Stimulated activated CD8-positive, alpha-beta memory T cell treated with anti-CD3 and anti-CD28 coated beads, Interleukin-7, amount 100 ng/mL, for 4 hours (primary cell): ENCODE measurements at regions not wholly inside any gene's neighbourhood (a gene's known extent, or its start where the extent isn't known, plus 50 kb on each side); places are given as distances from the start of the nearest gene placed in this dataset.
"Not testable (repeated sequence)": the region's sequence is repeated elsewhere in the genome, so short reads cannot be mapped to it uniquely, and the experiment has no call there.

ENCODE experiments used
- DNase-seq, 2 donors: peaks; one replicate each; pipeline ENCODE4 v3.0.0-alpha.2; 2020; ENCODE audit warnings: low read depth in 2 of 2

GRCh38 chr9:19937121-19937520 is 148.3 kb upstream of the SLC24A2 start:
- no peak for DNase-seq

DNA sequence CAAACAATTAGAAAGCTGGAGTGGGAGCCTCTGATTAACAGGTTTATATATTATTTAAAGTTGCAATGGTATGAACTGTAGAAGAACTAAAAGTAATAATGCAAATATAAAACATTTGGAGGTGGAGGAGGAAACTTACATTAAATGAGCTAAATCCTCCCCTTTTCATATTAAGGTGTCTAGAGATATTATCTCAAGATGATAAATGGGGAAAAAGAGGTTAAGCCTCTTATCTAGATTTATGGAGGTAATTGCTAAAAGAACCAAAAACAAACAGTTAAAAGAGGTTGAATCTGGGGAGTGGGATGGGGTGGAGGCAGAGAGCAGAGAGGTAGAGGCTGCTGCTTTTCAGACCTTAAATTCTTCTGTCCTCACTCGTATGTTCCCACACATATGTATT is 147.8 kb upstream of the SLC24A2 start:
- no peak for DNase-seq

DNA sequence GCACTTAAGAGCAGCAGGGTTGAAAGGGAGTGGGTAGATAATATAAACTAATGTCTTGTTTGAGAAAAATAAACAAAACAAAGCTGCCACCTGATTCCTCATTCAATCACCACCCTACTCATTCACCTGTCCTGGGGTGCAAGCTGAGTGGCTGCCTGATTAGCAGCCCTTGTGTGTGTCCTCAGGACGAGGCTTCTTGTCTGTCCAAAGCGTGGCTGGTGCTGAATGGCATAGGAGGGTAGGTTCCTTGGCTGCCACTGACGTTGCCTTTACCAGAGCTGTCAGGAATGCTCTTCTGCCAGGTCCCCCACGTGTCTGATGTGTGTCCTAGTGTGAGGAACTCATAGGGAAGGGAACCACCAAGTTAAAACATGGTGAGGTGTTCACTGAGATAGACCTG is 146.6 kb upstream of the SLC24A2 start:
- no peak for DNase-seq

DNA sequence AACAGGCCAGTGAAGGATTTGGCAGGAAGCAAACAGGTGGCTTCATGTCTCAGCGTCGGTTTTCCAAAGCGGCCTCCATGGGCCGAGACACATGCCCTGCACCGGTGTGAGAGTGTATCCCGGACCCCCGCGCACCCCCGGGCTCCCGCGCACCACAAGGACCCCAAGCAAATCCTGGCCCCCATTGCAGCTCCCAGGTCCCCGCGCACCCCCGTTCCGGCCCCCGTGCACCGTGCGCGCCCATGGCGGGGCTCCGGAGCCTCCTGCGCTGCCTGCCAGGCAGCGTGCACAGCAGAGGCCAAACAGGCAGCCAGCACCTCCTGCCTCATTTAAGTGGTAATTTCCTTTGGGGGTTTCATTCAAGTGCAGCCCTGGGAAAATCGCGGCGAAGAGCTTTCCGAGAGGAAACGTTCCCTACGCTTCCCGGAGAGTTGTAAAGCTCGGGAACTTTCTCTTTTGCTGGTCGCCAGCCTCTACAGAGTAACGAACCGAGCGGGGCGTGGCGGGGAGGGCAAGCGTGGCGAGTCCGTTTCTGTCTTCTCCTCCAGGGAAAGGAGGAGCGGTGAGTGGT is 145.5 kb upstream of the SLC24A2 start:
- no peak for DNase-seq

- DNase-seq = no peak
Measured at GRCh38 chr9:19931098-19931890, 142.5 kb upstream of the SLC24A2 start.

GRCh38 chr9:19927560-19927959 is 138.7 kb upstream of the SLC24A2 start:
- DNase-seq = no peak

DNA sequence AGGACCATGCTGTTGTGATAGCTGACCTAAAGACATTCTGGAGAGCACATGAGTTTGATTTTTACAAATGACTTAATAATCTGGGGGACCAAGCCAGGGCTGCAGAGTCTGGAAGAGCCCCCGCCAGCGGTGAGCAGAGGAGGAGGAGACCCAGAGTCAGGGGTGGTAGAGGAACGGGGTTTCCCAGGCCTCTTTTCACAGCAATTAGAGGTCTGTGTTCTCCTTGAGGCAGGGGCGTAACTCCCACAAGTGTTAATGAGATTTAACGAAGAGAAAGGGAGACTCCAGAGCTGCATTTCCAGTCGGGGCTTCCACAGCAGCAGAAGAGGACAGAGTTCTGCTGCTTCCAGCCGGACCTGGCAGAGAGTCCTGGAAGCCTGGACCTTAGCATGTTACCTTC is 137.9 kb upstream of the SLC24A2 start:
- no peak for DNase-seq

GRCh38 chr9:19925674-19926503 is 137.1 kb upstream of the SLC24A2 start:
- peak; percentile 58 to 72 for DNase-seq

DNA sequence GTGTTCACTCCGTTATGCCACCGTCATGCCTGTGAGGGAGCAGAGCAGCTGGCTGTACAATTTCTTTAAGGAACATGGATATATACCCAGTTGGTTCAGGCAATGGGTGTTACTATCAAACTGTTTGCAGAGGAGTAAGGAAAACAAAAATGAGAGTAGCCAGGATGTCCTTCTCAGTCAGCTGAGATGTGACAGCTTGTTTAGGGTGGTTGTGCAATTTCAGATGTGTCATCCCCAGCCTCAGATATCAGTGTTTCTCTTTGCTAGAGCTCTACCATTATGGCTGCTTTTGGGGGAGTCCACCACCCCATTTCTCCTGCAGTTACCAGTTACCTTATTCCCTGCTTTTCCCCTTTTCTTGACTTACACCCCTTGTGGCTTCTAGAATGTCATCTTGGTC is 135.2 kb upstream of the SLC24A2 start:
- DNase-seq = no peak

DNA sequence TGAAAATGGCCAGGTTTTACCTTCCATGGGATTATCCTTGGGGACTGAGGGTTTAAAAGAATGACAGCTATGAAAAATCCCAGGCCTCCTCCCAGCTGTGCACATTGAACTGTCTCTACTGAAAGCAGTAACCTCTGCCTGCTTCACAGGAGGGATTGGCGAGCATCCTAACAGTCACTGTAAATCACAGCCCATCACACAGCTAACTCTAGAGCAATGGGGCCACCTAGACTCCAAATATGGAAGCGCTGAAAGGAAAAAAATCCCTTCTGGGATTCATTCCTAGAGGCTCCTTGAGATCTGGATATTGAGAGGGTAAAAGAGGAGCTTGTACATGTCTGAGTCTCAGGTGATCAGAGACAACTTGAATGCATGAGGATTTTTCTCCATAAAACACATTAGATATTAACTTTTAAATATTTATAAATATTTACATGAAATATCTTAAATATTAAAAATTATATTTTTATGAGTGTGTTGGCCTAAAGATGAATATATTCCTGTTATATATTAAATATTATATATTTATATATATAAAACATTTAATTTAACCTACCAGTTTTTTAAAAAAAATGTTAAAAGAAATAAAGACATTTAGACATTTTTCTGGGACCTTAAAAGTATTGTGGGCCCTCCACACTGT is 133.8 kb upstream of the SLC24A2 start:
- no peak for DNase-seq

DNA sequence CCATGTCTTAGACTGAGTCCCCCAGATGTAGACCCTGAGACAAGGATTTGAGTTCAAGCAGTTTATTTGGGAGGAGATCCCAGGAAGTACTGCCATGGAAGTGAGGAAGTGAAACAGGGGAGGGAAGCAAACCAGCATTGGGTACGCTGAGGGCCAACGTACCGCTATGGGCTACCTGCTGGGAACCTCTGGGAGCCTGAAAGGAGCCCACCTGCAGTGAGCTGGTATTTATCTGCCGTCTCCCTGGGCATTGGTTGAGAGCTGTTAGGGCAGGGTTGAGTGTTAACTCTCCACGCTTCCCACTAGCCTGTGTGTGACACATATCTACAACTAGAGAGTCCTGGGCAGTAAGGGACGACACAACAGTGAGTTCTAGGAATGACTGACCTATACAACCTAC is 131.6 kb upstream of the SLC24A2 start:
- no peak for DNase-seq

- no peak for DNase-seq
Measured at GRCh38 chr9:19918630-19919029, 129.8 kb upstream of the SLC24A2 start.

DNA sequence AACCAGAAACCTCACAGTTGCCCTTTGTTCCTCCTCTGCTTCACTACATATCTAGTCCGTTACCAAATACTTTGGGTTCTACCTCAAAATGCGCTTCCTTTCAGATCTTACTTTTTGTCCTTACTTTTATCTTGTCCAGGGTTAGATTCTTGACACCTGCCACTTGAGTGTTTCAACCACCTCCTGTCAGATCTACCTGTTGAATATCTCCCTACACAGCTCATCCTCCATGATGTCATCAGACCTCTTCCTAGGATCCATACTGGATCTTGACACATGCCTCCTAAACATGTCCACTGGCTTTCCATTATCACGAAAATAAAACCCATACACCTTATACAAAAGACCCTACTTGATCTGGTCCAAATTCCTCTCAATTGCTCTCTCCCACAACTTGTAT is 125.2 kb upstream of the SLC24A2 start:
- DNase-seq = no peak

- DNase-seq = no peak
Measured at GRCh38 chr9:19913151-19913550, 124.3 kb upstream of the SLC24A2 start.

DNA sequence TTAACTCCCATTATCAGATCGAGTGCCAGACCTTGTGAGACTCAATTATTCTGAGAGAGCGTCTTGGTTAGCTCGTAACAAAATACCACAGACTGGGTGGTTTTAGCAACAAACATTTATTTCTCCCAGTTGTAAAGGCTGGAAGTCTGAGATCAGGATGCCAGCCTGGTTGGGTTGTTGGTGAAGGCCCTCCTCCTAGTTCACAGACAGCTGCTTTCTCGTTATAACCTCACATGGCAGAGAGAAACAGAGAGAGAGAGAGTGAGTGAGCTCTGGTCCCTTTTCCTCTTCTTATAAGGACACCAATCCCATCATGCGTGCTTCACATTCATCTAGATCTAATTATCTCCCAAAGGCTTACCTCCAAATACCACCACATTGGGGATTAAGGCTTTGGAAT is 114.2 kb upstream of the SLC24A2 start:
- DNase-seq = no peak

- DNase-seq = no peak
Measured at GRCh38 chr9:19901586-19901985, 112.7 kb upstream of the SLC24A2 start.

DNA sequence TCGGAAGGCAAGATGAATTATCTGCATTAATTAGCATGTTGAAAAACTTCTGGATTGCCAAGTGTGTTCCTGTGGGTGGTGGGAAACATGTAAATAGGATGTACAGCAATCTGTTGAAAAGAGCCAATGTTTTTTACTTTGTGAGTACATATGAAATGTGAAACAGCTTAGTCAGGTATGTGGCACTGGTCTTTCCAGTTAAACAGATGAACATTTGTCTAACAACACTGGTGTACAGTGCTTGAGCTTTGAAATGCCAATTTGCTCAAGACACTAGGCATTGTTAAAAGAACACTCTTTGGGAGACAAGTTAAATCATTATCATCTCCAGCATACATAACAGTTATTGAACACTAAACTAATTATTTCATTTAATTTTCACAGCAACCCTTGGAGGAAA is 107.3 kb upstream of the SLC24A2 start:
- DNase-seq = no peak

DNA sequence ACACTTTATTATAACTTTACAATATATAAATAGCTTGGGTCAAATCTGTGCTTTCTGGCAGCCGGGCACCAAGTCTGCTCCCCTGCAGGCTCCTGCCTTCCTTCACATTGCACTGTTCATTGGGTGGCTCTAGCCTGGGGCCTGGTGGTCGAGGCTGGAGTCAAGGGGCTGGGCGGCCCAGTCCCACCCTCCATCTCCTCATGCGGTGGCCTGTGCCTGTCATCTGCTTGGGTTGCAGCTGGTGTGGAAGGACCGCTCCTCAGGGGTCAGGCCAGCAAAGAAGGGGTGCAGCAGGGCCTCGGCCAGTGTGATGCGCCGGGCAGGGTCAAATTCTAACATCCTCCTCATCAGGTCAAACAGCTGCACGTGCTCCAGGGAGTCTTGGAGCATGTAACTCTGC is 106.7 kb upstream of the SLC24A2 start:
- not testable (repeated sequence) for DNase-seq

GRCh38 chr9:19895006-19895405 is 106.2 kb upstream of the SLC24A2 start:
- no peak for DNase-seq

- DNase-seq = no peak
Measured at GRCh38 chr9:19885608-19886007, 96.8 kb upstream of the SLC24A2 start.

DNA sequence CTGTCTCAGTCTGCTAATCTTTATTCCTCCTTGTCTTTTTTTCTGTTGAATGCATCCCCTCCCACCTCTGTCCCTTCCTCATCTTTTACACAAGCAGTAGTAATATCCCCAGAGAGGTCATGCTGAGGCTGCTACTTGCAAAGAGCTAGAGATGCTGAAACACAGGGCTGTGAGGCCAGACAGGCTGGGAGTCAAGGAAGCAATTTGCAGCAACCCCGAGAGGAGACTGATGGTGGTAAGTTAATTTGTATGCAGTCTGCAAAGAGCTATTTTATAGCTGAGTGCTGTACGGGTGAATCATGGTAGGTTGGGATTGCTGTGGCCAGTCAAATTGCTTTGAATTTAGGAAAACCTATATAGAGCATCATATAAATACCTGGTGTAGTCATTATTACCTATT is 90.2 kb upstream of the SLC24A2 start:
- DNase-seq = no peak

DNA sequence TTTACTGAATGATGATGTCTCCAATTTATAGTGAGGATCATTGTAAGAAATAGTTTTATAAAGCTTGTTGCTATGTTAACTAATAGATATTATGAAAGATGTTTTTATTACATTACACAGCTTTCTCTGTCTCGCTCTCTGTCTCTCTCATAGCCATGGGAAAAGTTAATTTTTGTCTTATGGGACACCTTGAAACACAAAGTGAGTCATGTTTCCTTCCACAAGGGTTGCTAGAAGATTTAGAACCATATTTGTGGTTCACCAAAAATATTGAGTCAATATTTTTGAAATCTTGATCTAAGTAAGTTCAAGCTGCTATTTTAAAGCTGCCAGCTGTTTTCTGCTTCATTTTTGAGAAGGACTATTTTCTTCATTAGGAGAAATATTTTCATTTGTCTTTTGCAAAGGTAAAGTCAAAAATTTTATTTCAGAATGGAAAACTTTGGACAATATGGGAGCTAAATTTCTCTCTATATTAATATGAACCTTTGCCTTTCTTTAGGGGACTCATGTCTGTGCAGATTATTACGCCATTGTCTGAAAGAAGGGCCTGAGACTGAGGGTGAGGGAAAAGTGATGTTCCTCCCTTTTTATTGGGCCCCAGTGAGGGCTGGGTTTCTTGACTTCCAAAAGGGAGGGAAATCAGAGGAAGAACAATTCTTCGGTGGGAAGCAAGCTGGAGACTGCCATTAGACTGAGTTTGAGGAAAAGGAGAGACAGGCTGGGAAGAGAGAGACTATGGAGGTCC is 87.9 kb upstream of the SLC24A2 start:
- no peak for DNase-seq
